IMR-90 (cell line): ENCODE measurements at regions not wholly inside any gene's neighbourhood (a gene's known extent, or its start where the extent isn't known, plus 50 kb on each side); places are given as distances from the start of the nearest gene placed in this dataset.

Source experiments
- ATAC-seq: fragments of 200-7000 bp; cut with Tn5 transposase; 2 replicates; pipeline ENCODE4 v1.9.1; 2020; ENCODE audit warnings: low read depth, mild to moderate bottlenecking, moderate library complexity
- BruUV-seq: library from RNA; stranded (reverse); fragments of 400-500 nt; replicated peaks from 2 replicates; lab custom pipeline; 2021; lab: Mats Ljungman, UMichigan
- CTCF ChIA-PET: fragments of 300-600 bp; formaldehyde crosslinking; extraction: SDS; loops from one replicate; lab custom pipeline; 2021; ENCODE audit warnings: antibody characterized with exemption; lab: Yijun Ruan, JAX
- POLR2A ChIA-PET: fragments of 300-600 bp; sonication (Branson Sonifier 250); formaldehyde crosslinking; loops from one replicate; lab custom pipeline; 2022; ENCODE audit warnings: antibody characterized with exemption; ENCODE audit not compliant: unreplicated experiment; lab: Charles Lee
- DNase-seq: peaks from one replicate; pipeline ENCODE4 v3.0.0; 2013
- H2AFZ ChIP-seq: replicated peaks from 2 replicates; pipeline ENCODE3; 2013; ENCODE audit warnings: low read length, mild to moderate bottlenecking; ENCODE audit not compliant: poor library complexity
- H2AK5ac ChIP-seq: 2 replicates; pipeline ENCODE4 v1.6.1; 2013; ENCODE audit warnings: low read depth, low read length, inconsistent platforms
- H2AK9ac ChIP-seq: replicated peaks from 2 replicates; pipeline ENCODE3; 2013; ENCODE audit warnings: mild to moderate bottlenecking, low read depth, low read length, moderate library complexity; ENCODE audit not compliant: poor library complexity
- H2BK120ac ChIP-seq: 2 replicates; pipeline ENCODE4 v1.6.1; 2013; ENCODE audit warnings: low read depth, low read length, inconsistent platforms
- H2BK15ac ChIP-seq: 3 replicates; pipeline ENCODE4 v1.6.1; 2013; ENCODE audit warnings: low read depth, low read length, inconsistent platforms
- H2BK20ac ChIP-seq: 2 replicates; pipeline ENCODE4 v1.6.1; 2013; ENCODE audit warnings: low read depth, mild to moderate bottlenecking, inconsistent platforms, low read length, moderate library complexity
- H2BK5ac ChIP-seq: 2 replicates; pipeline ENCODE4 v1.6.1; 2013; ENCODE audit warnings: mild to moderate bottlenecking, low read depth, low read length, inconsistent platforms; ENCODE audit not compliant: poor library complexity, severe bottlenecking
- H3K14ac ChIP-seq: replicated peaks from 2 replicates; pipeline ENCODE4 v1.6.1; 2013; ENCODE audit warnings: low read depth, low read length, inconsistent platforms
- H3K18ac ChIP-seq: 2 replicates; pipeline ENCODE4 v1.6.1; 2013; ENCODE audit warnings: low read depth, low read length, control low read depth
- H3K23ac ChIP-seq: 2 replicates; pipeline ENCODE4 v1.6.1; 2013; ENCODE audit warnings: low read depth, low read length, inconsistent platforms
- H3K27ac ChIP-seq: 2 replicates; pipeline ENCODE4 v1.5.1; 2013; ENCODE audit warnings: mild to moderate bottlenecking, control low read depth, low read length; ENCODE audit not compliant: insufficient read depth
- H3K27me3 ChIP-seq: 2 replicates; pipeline ENCODE4 v1.6.1; 2013; ENCODE audit warnings: low read length; ENCODE audit not compliant: control insufficient read depth, insufficient read depth
- H3K36me3 ChIP-seq: 2 replicates; pipeline ENCODE4 v1.6.1; 2013; ENCODE audit warnings: low read length, mixed read lengths; ENCODE audit not compliant: control insufficient read depth, insufficient read depth
- H3K4ac ChIP-seq: 2 replicates; pipeline ENCODE4 v1.6.1; 2013; ENCODE audit warnings: low read depth, low read length, inconsistent platforms
- H3K4me1 ChIP-seq: 2 replicates; pipeline ENCODE4 v1.6.1; 2013; ENCODE audit warnings: low read length, mixed read lengths; ENCODE audit not compliant: control insufficient read depth, insufficient read depth
- H3K4me2 ChIP-seq: 2 replicates; pipeline ENCODE4 v1.6.1; 2013; ENCODE audit warnings: low read depth, mild to moderate bottlenecking, control low read depth, low read length, moderate library complexity
- H3K4me3 ChIP-seq: 2 replicates; pipeline ENCODE4 v1.5.1; 2013; ENCODE audit warnings: low read depth, mild to moderate bottlenecking, control low read depth, low read length, moderate library complexity; ENCODE audit not compliant: insufficient read depth
- H3K56ac ChIP-seq: 2 replicates; pipeline ENCODE4 v1.6.1; 2013; ENCODE audit warnings: low read length, inconsistent platforms; ENCODE audit not compliant: insufficient read depth; ENCODE audit errors: extremely low read depth
- H3K79me1 ChIP-seq, 2 experiments: 2 replicates each; pipeline ENCODE4 v1.6.1; 2013; ENCODE audit warnings: low read length in 2 of 2, inconsistent platforms in 1 of 2, low read depth in 1 of 2
- H3K9ac ChIP-seq: 2 replicates; pipeline ENCODE4 v1.6.1; 2013; ENCODE audit warnings: low read depth, low read length, control low read depth
- H3K9me1 ChIP-seq: 2 replicates; pipeline ENCODE4 v1.6.1; 2013; ENCODE audit warnings: low read length, inconsistent platforms; ENCODE audit not compliant: insufficient read depth
- H3K9me3 ChIP-seq: 2 replicates; pipeline ENCODE4 v1.6.1; 2013; ENCODE audit warnings: low read length; ENCODE audit not compliant: control insufficient read depth, insufficient read depth
- H4K20me1 ChIP-seq: 2 replicates; pipeline ENCODE4 v1.6.1; 2013; ENCODE audit warnings: low read length, inconsistent platforms; ENCODE audit not compliant: insufficient read depth
- H4K5ac ChIP-seq: 2 replicates; pipeline ENCODE4 v1.6.1; 2013; ENCODE audit warnings: mild to moderate bottlenecking, low read depth, low read length, control low read depth
- H4K8ac ChIP-seq, 2 experiments: 2 replicates each; pipeline ENCODE4 v1.6.1; 2013; ENCODE audit warnings: low read depth in 2 of 2, low read length in 2 of 2, control low read depth in 1 of 2, inconsistent platforms in 1 of 2
- H4K91ac ChIP-seq: 2 replicates; pipeline ENCODE4 v1.6.1; 2013; ENCODE audit warnings: low read depth, low read length, inconsistent platforms; ENCODE audit not compliant: insufficient read depth
- BHLHE40 ChIP-seq: fragments of 150-350 bp; IDR thresholded peaks from 2 replicates; pipeline ENCODE4 v1.6.1; 2016; ENCODE audit warnings: mild to moderate bottlenecking, low read depth, low read length
- MXI1 ChIP-seq: IDR thresholded peaks from 2 replicates; pipeline ENCODE4 v1.6.1; 2012; ENCODE audit warnings: low read depth, mild to moderate bottlenecking, low read length, moderate library complexity, borderline replicate concordance
- RAD21 ChIP-seq: IDR thresholded peaks from 2 replicates; pipeline ENCODE4 v1.6.1; 2012; ENCODE audit warnings: low read length, improper control_type of control experiment
- WGBS, 2 experiments: methylation state at CpG; one replicate each; pipeline versions ENCODE4 v1.1.5 to v1.1.7; 2013; ENCODE audit warnings: missing lambda C conversion rate in 2 of 2; ENCODE audit not compliant: insufficient read length in 1 of 2; ENCODE audit errors: extremely low coverage in 2 of 2; 5-methylcytosine and 5-hydroxymethylcytosine counted together
- dilution Hi-C: fragments of 300-500 bp; cut with HindIII; formaldehyde crosslinking; loops from one replicate; pipeline ENCODE4 v1.14.3; 2018; ENCODE audit warnings: low sequenced_read_pairs; ENCODE audit not compliant: unreplicated experiment
- in situ Hi-C: fragments of 300-500 bp; cut with MboI; formaldehyde crosslinking; loops from 3 replicates; pipeline ENCODE4 v1.14.3; 2019; ENCODE audit warnings: low sequenced_read_pairs, inconsistent platforms, mixed read lengths
- intact Hi-C: fragments of 100-400 bp; cut with micrococcal nuclease; formaldehyde crosslinking; loops from 2 replicates; pipeline ENCODE4 v1.10.0; 2022

DNA sequence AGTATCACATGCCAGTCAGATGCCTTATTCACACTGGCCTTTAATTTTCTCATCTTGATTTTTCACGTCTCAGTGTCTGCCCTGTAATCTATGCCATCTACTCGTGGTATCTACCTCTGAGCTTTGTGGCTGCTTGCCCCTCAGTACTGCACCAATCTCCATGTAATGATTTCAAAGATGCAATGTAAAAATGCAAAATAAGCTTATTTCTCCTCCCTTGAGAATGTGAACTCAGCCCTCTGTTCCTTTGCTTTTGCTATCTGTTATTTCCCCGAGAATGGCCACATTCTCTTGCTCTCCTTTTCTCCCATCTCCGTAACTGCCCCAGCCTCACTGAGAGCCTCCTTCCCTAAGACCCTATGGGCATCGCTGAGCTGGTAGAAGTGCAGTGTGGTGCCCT, 317.5 kb downstream of the SFMBT2 start:
- H3K79me1 ChIP-seq = no peaks in the 10 kb centered on the region

More for the DNA sequence above, 317.5 kb downstream of the SFMBT2 start:
- in situ Hi-C loops (no loop called here), dilution Hi-C loops (no loop called here), intact Hi-C loops (no loop called here)
- Histone ChIP-seq H2BK20ac (no peak overlapping the region), H2BK5ac (no peak overlapping the region), H3K9me1 (no peaks in the 10 kb centered on the region), H3K9me3 (no peaks in the 10 kb centered on the region), H2AK5ac (no peak overlapping the region), H3K56ac (no peak overlapping the region), H3K18ac (no peak overlapping the region), H3K27ac (no peak overlapping the region), H3K27me3 (no peaks in the 10 kb centered on the region), H4K5ac (no peak overlapping the region), H4K8ac (no peak overlapping the region), H3K4ac (no peak overlapping the region), H3K4me1 (no peaks in the 10 kb centered on the region; the same call in 1 of the 2 replicates), H3K14ac (no peak overlapping the region), H4K20me1 (no peaks in the 10 kb centered on the region), H2BK15ac (no peak overlapping the region), H2BK120ac (no peak overlapping the region), H3K4me3 (no peak overlapping the region), H3K23ac (no peak overlapping the region), H3K36me3 (no peaks in the 10 kb centered on the region), H3K4me2 (no peak overlapping the region), H4K91ac (no peak overlapping the region), H2AK9ac (peak overlapping the region; percentile 82), H3K9ac (no peak overlapping the region), H2AFZ (no peak overlapping the region)
- POLR2A ChIA-PET = no interaction called here
- WGBS, 2 experiments = no CpG with 5 or more reads among the region's 5 CpGs
- TF ChIP-seq RAD21 (no peak), BHLHE40 (no peak), MXI1 (no peak)
- BruUV-seq = no TSS peak
- CTCF ChIA-PET = no interaction called here
- no peak for ATAC-seq
- no peak for DNase-seq
